Uterus (tissue), 2 donors: ENCODE measurements at regions not wholly inside any gene's neighbourhood (a gene's known extent, or its start where the extent isn't known, plus 50 kb on each side); places are given as distances from the start of the nearest gene placed in this dataset.
"Not testable (repeated sequence)": the region's sequence is repeated elsewhere in the genome, so short reads cannot be mapped to it uniquely, and the experiment has no call there.

Experiments used
- POLR2A ChIP-seq, 2 donors: fragments of 450-650 bp; IDR thresholded peaks; one replicate each; pipeline ENCODE4 v1.6.1; 2016; ENCODE audit warnings: antibody characterized with exemption in 2 of 2, mild to moderate bottlenecking in 1 of 2, moderate library complexity in 1 of 2
- TF ChIP-seq, protein P1 (sequence below), 4 experiments: fragments of 200-600 bp in 2 of 4; fragments of 450-650 bp in 2 of 4; sonication (generic) in 2 of 4; IDR thresholded peaks; one replicate each; pipeline ENCODE4 v1.5.1; 2016 to 2019; ENCODE audit warnings: antibody characterized with exemption in 4 of 4, mild to moderate bottlenecking in 2 of 4, moderate library complexity in 1 of 4

DNA sequence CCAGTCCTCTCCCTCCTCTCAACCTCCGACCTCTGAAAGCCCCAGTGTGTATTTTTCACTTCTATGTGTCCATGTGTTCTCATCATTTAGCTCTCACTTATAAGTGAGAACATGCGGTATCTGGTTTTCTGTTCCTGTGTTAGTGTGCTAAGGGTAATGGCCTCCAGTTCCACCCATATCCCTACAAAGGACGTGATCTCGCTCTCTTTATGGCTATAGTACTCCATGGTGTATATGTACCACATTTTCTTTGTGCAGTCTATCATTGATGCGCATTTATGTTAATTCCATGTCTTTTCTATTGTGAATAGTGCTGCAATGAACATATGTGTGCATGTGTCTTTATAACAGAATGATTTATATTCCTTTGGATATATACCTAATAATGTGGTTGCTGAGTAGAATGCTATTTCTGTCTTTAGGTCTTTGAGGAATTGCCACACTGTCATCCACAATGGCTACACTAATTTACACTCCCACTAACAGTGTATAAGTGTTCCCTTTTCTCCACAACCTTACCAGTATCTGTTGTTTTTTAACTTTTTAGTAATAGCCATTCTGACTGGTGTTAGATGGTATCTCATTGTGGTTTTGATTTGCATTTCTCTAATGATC lies 749.3 kb upstream of the ARRDC3 start:
- TF ChIP-seq POLR2A (IDR thresholded peaks at IDR 0.05), result not testable (repeated sequence)
- TF ChIP-seq, protein P1, sequence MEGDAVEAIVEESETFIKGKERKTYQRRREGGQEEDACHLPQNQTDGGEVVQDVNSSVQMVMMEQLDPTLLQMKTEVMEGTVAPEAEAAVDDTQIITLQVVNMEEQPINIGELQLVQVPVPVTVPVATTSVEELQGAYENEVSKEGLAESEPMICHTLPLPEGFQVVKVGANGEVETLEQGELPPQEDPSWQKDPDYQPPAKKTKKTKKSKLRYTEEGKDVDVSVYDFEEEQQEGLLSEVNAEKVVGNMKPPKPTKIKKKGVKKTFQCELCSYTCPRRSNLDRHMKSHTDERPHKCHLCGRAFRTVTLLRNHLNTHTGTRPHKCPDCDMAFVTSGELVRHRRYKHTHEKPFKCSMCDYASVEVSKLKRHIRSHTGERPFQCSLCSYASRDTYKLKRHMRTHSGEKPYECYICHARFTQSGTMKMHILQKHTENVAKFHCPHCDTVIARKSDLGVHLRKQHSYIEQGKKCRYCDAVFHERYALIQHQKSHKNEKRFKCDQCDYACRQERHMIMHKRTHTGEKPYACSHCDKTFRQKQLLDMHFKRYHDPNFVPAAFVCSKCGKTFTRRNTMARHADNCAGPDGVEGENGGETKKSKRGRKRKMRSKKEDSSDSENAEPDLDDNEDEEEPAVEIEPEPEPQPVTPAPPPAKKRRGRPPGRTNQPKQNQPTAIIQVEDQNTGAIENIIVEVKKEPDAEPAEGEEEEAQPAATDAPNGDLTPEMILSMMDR (IDR thresholded peaks at IDR 0.05), result not testable (repeated sequence)
